Activated T-cell treated with anti-CD3 and anti-CD28 coated beads, Interleukin-2, amount 50 U/mL, for 24 hours (primary cell): ENCODE measurements at regions not wholly inside any gene's neighbourhood (a gene's known extent, or its start where the extent isn't known, plus 50 kb on each side); places are given as distances from the start of the nearest gene placed in this dataset.
"Not testable (repeated sequence)": the region's sequence is repeated elsewhere in the genome, so short reads cannot be mapped to it uniquely, and the experiment has no call there.

Experiments used
- DNase-seq: peaks from one replicate; pipeline ENCODE4 v3.0.0-alpha.2; 2020
- H3K27ac Mint-ChIP-seq: 2 replicates; pipeline ENCODE4 v1.8.0; 2020; ENCODE audit warnings: mild to moderate bottlenecking, mixed read lengths
- H3K27me3 Mint-ChIP-seq: 2 replicates; pipeline ENCODE4 v1.8.0; 2020; ENCODE audit warnings: mixed read lengths
- H3K36me3 Mint-ChIP-seq: 2 replicates; pipeline ENCODE4 v1.8.0; 2020; ENCODE audit warnings: low read depth, mixed read lengths
- H3K4me1 Mint-ChIP-seq: 2 replicates; pipeline ENCODE4 v1.8.0; 2020; ENCODE audit warnings: low read depth, mixed read lengths
- H3K4me3 Mint-ChIP-seq: 2 replicates; pipeline ENCODE4 v1.8.0; 2020; ENCODE audit warnings: mild to moderate bottlenecking, moderate library complexity, mixed read lengths
- H3K9me3 Mint-ChIP-seq: 2 replicates; pipeline ENCODE4 v1.8.0; 2020; ENCODE audit warnings: mixed read lengths

DNA sequence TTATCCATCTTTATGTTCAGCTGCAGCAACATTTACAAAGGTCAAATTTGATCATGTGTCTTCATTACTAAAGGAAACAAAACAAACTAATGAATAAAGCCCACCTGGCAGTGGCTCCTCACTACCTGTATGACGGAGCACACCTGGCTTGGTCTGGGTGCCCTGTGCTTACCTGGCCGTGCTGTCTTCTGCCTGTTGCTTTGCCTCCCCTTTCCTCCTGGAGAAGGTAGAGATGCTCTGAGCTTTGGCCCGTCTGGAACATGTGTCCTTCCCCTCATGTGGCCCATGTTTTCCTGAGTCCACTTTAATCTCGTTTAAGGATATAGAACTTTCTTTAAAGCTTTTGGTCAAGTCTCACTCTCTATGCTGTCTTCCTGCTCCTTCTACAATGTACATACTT, 1388.8 kb upstream of the DEFB115 start:
- not testable (repeated sequence) for H3K4me3 Mint-ChIP-seq, H3K36me3 Mint-ChIP-seq, DNase-seq, H3K4me1 Mint-ChIP-seq, H3K27ac Mint-ChIP-seq, H3K27me3 Mint-ChIP-seq
- H3K9me3 Mint-ChIP-seq = peaks cover 11% of the 10 kb centered on the region

DNA sequence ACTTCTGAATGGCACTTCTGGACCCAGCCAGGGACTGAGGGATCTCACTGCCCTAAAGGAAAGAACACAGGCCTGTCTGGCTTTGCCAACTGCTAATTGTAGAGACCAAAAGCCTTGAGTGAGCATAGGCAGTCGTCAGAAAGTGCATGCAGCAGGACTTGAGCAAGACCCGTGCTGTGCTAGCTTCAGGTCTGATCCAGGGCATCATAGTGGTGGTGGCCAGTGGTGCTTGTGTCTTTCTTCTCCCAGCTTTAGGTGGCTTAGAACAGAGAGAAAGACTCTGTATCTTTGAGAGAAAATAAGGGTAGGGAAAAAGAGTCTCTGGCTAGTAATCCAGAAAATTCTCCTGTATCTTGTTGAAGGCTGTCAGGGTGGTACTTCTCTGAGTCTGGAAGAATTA, 1385.6 kb upstream of the DEFB115 start:
- H3K27ac Mint-ChIP-seq, H3K36me3 Mint-ChIP-seq, H3K4me1 Mint-ChIP-seq, H3K4me3 Mint-ChIP-seq, DNase-seq, H3K27me3 Mint-ChIP-seq: not testable (repeated sequence)
- peaks cover 15% of the 10 kb centered on the region for H3K9me3 Mint-ChIP-seq

DNA sequence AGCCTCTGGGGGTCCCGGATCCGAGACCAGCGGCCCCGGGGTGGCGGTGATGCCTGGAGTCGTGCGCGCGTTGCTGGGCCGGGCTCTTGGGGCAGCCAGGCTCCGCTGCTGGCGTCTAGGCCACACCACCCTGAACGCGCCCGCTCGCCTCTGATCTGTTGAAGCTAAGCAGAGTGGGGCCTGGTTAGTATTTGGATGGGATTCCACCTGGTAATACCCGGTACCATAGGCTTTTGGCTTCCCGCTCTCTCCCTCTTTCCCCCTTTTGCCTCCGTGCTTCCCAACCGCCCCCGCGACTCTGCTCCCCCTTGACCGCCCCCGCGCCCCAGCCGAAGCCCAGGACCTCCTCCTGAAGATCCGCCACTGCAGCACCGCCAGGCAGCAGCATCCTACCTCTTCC, 1383.5 kb upstream of the DEFB115 start:
- Mint-ChIP-seq H3K9me3 (peaks cover 24% of the 10 kb centered on the region), H3K27me3 (no peaks in the 10 kb centered on the region), H3K4me3 (no peak overlapping the region), H3K4me1 (no peaks in the 10 kb centered on the region), H3K36me3 (peaks cover 7% of the 10 kb centered on the region), H3K27ac (no peak overlapping the region)
- no peak for DNase-seq

DNA sequence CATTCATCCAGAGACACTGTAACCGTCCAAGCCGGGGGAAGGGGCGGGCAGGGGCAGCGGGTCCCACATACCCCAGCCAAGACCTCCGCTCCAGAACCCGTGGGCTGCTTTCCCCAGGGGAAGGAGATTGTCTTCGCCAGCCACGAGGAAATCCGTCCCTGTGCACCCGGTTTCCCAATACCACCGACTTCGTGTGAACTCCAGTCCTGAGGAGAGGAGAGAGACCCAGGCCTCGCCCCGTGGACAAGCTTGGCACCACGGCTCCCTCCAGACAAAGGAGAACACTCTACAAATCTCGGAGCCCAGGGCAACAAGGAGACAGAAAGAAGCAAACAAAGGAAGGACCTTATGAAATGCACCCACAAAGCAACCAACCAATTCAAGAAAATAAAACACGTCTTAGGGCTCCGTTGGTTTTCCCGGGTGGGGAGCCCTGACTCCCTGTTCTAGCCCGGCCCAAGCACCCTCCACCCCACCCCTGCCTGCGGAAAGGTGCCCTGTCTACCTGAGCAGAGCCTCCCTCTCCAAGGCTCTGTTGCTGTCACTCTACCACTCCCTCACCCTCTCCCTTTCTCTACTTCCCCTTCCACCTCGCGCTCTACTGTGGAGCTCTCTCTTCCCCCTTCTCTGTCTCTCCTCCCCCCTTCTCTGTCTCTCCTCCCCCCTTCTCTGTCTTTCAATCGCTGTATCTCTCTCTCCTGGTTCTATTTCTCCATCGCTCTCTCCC, 1382.8 kb upstream of the DEFB115 start:
- H3K9me3 Mint-ChIP-seq = peaks cover 26% of the 10 kb centered on the region

DNA sequence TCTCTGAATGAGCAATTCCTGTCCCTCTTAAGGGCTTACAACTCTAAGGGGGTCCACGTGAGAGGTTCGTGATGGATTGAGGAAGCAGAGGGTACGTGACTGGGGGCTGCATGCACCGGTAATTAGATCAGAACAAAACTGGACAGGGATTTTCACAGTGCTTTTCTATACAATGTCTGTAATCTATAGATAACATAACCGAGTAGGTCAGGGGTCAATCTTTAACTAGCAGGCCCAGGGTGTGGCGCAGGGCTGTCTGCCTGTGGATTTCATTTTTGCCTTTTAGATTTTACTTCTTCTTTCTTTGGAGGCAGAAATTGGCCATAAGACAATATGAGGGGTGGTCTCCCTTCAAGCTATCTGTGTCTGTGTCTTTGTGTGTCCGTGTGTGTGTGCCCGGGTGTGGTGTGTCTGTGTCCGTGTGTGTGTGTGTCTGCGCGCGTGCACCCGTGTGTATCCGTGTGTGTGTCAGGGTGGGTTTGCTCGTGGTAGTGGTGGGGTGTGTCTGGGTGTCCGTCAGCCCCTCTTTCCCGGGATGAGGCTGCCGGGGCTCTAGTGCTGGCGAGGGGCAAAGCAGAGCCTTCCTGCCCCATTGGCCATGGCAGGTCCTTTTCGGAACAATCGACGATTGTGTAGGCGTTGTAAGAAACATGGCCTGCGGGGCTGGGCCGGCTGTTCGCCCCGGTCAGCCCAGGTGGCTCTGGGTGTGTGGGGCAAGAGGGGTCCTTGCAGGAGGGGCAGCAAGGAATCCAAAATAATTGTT, 1382.0 kb upstream of the DEFB115 start:
- peaks cover 29% of the 10 kb centered on the region for H3K9me3 Mint-ChIP-seq
- not testable (repeated sequence) for H3K4me1 Mint-ChIP-seq, H3K36me3 Mint-ChIP-seq

More for the DNA sequence above, 1382.8 kb upstream of the DEFB115 start:
- no peaks in the 10 kb centered on the region for H3K27me3 Mint-ChIP-seq
- H3K36me3 Mint-ChIP-seq = peaks cover 7% of the 10 kb centered on the region
- H3K27ac Mint-ChIP-seq = no peak overlapping the region
- no peak overlapping the region for H3K4me3 Mint-ChIP-seq
- H3K4me1 Mint-ChIP-seq = no peaks in the 10 kb centered on the region
- no peak for DNase-seq

DNA sequence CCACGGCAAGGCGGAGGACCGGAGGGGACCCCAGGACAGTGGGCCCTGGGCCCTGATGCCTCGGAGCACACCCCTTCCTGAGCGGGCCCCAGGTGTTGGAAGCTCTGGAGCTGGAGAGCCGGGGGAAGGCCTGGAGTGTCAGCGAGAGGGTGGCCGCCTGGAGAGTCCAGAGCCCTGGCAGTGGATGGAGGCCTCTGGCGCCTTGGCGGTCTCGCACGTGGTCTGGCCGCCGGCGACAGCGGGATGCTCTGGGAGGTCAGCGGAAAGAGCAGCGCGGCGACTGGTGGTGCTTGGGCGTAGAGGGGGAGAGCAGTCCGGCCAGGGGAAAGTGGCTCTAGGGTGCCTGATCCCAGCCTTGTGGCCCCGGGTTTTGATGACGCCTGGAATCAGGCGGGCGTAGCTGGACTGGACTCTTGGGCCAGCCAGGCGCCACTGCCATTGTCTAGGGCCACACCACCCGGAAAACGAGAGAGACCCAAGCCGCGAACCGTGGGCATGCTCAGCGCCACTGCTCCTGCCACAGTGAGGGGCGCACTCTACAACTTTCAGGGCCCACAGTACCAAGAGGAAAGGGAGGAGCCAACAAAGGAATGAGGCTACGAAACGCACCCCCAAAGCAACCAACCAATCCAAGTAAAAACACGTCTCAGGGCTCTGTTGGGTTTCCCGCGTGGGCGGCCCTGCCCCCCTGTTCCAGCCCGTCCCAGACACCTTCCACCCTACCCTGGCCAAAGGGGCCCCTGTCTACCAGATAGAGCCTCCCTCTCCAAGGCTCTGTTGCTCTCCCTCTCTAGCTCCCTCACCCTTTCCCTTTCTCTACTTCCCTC, 1381.2 kb upstream of the DEFB115 start:
- DNase-seq, H3K27ac Mint-ChIP-seq, H3K4me3 Mint-ChIP-seq, H3K27me3 Mint-ChIP-seq, H3K4me1 Mint-ChIP-seq, H3K36me3 Mint-ChIP-seq: not testable (repeated sequence)
- peaks cover 34% of the 10 kb centered on the region for H3K9me3 Mint-ChIP-seq

More for the DNA sequence above, 1382.0 kb upstream of the DEFB115 start:
- not testable (repeated sequence) for DNase-seq, H3K27me3 Mint-ChIP-seq, H3K27ac Mint-ChIP-seq, H3K4me3 Mint-ChIP-seq

DNA sequence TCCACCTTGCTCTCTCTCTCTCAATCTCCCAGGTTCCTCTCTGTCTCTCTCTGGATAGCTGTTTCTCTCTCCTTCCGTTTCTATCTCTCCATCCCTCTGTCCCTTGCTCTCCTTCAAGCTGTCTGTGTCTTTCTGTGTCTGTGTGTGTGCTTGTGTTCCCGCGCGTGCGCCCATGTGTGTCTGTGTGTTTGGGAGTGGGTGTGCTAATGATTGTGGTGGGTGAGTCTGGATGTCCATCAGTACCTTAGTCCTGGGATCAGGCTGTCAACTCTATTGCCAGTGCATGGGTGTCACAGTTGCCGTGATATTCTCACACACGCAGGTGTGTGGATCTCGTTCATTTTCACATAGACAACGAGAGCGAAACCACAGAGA, 1380.6 kb upstream of the DEFB115 start:
- Mint-ChIP-seq H3K27me3 (no peaks in the 10 kb centered on the region), H3K9me3 (peaks cover 33% of the 10 kb centered on the region), H3K4me3 (no peak overlapping the region), H3K27ac (no peak overlapping the region), H3K36me3 (peaks cover 7% of the 10 kb centered on the region), H3K4me1 (no peaks in the 10 kb centered on the region)
- no peak for DNase-seq

DNA sequence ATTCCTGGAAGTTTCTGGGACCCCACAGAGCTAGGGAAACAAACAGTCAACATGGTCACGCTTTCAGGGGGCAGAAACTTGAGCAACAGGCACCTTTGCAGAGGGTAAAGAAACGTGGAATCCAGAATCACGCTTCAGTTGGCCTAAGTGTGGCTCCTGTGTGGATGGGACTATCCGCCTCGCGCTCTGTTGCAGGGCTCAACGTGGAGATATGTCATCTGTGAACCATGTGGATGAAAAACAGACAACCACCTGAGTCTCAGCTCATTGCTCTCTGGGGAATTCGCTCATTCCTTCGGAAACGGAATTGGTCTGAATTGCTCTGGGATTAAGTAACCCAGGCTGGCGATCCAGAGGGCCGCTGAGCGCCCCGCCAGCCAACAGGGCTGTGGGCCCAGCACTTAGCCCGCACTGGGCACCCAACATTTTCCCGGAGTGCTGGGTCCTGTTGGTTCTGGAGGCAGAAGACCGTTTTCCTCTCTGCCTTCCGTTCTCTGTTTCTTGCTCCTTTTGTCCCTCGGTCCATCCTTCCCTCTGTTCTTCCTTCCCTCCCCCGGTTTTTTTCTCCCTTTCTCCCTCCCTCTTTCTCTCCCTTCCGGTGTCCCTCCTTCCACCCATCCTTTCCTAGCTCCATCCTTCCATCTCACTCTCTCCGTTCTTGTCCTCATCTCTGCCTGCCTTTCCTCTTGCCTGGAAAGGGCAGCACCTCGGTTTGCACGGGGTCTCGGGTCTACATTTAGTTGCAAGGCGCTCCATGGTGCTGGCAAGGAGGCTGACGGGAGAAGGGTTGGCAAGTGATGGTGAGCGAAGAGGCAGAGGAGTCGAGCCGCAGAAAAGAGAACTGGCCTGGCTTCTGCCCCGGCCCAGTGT, 1379.8 kb upstream of the DEFB115 start:
- DNase-seq, H3K4me1 Mint-ChIP-seq, H3K27me3 Mint-ChIP-seq, H3K27ac Mint-ChIP-seq, H3K36me3 Mint-ChIP-seq: not testable (repeated sequence)
- H3K4me3 Mint-ChIP-seq = peak overlapping the region; percentile 36
- peaks cover 35% of the 10 kb centered on the region for H3K9me3 Mint-ChIP-seq

DNA sequence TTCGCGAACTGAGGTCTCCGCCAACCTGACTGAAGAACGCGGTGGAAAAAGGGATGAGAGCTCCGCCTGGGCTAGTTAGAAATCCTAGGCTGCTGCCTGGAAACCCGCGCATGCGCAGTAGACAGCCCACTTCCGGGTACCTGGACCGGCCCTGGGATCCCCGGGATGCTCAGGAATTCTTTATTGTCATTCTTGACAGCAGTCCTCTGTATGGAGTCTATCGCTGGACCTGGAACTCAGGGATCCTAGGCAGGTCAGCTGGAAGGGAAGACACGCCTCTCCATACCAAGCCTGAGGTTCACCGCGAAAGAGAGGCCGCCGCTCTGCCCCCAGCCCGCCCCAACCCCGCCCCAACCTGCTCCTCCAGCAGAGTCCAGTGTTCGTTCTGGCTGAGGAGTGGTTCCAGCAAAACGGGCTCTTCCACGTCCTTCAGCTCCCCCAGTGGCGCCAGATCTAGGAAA, 1379.2 kb upstream of the DEFB115 start:
- no peak for DNase-seq
- Mint-ChIP-seq H3K4me1 (no peaks in the 10 kb centered on the region), H3K27me3 (no peaks in the 10 kb centered on the region), H3K9me3 (peaks cover 31% of the 10 kb centered on the region), H3K4me3 (peak overlapping the region; percentile 36), H3K27ac (no peak overlapping the region), H3K36me3 (peaks cover 7% of the 10 kb centered on the region)

DNA sequence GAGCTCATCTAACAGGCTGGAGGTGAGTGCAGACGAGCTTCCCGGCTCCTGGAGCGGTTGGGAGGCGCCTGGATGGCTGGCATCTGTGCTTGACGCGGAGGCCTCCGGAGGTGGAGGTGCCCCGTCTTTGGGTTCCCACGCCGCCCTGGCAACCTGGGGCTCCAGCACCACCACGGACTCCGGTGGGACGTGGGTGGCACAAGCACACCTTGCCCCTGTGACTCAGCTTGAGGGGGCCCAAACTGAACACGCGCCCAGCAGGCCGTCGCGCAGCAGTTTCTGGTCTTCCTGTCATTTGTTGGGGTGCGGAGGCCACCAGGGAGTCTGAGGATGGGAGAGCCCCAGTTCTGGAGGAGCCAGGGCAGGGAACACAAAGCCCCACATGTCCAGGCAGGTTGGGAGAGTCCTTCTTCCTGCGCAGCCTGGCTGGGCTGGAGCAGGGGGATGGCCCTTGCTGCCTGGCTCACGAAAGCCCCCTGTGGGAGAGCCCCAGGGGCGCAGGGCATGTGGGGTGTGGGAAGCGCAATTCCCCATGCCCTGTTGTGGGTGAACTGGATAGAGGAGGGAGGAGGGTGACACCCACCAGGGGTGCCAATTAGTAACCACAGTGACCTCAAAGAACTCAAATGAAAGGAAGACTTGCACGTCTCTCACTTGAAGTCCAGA, 1378.6 kb upstream of the DEFB115 start:
- peaks cover 32% of the 10 kb centered on the region for H3K9me3 Mint-ChIP-seq
- H3K36me3 Mint-ChIP-seq = peaks cover 7% of the 10 kb centered on the region
- H3K4me1 Mint-ChIP-seq = no peaks in the 10 kb centered on the region
- no peak overlapping the region for H3K4me3 Mint-ChIP-seq
- no peak for DNase-seq
- no peak overlapping the region for H3K27ac Mint-ChIP-seq
- no peaks in the 10 kb centered on the region for H3K27me3 Mint-ChIP-seq

DNA sequence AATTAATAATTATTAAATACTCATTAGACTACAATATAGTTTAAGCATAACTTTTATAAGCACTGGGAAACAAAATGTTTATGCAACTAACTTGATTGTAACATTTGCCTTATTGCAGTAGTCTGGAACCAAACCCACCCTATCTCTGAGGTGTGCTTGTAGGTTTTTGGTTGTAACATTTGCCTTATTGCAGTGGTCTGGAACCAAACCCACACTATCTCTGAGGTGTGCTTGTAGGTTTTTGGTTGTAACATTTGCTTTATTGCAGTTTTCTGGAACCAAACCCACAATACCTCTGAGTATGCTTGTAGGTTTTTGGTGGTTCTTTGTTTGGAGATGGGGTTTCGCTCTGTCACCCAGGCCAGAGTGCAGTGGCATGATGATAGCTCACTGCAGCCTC, 1376.4 kb upstream of the DEFB115 start:
- H3K4me1 Mint-ChIP-seq, H3K27ac Mint-ChIP-seq, H3K27me3 Mint-ChIP-seq, H3K4me3 Mint-ChIP-seq, H3K36me3 Mint-ChIP-seq, DNase-seq: not testable (repeated sequence)
- H3K9me3 Mint-ChIP-seq = peaks cover 36% of the 10 kb centered on the region

DNA sequence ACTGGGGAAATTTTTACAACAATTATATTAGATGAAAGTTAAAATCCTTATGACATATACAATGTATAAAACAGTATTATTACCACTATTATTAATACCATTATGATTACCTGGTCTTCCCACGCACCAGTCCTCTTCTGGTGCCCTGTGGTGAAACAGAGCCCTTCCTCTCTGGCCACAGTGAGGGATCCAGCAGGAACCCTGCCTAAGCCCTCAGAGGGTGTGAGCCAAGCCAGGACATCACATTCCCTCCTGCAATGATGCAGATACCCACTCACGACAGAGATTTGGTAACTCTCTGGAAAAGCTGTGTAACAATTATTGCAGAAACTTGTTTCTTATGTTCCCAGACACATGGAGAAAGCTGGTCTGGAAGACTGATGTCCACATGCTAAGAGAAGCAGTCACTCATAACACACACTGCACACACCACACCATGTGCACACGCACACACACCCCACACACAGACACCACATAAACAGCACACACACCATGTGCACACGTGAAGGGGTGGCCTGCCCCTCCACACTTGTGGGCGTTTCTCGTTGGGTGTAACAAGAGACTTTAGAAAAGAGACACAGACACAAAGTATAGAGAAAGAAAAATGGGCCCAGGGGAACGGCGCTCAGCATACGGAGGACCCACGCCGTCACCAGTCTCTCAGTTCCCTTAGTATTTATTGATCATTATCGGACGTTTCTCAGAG, 1373.8 kb upstream of the DEFB115 start:
- not testable (repeated sequence) for H3K4me1 Mint-ChIP-seq, H3K27ac Mint-ChIP-seq, H3K4me3 Mint-ChIP-seq, H3K36me3 Mint-ChIP-seq, H3K27me3 Mint-ChIP-seq, DNase-seq
- H3K9me3 Mint-ChIP-seq = peaks cover 44% of the 10 kb centered on the region

DNA sequence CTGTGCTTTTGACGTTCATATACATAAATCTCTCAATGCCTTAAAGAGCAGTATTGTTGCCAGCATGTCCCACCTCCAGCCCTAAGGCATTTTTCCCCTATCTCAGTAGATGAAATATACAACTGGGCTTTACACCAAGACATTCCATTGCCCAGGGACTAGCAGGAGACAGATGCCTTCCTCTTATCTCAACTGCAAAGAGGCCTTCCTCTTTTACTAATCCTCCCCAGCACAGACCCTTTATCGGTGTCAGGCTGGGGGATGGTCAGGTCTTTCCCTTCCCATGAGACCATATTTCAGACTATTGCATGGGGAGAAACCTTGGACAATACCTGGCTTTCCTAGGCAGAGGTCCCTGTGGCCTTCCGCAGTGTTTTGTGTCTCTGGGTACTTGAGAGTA, 1373.1 kb upstream of the DEFB115 start:
- H3K27ac Mint-ChIP-seq, H3K4me3 Mint-ChIP-seq, H3K4me1 Mint-ChIP-seq, H3K27me3 Mint-ChIP-seq, H3K36me3 Mint-ChIP-seq, DNase-seq: not testable (repeated sequence)
- peaks cover 43% of the 10 kb centered on the region for H3K9me3 Mint-ChIP-seq
